ENCODE measurements at regions not wholly inside any gene's neighbourhood (a gene's known extent, or its start where the extent isn't known, plus 50 kb on each side); places are given as distances from the start of the nearest gene placed in this dataset.

- no peaks in the 10 kb centered on the region for H3K4me1 Mint-ChIP-seq
- H3K4me3 Mint-ChIP-seq = no peak overlapping the region
Observed at GRCh38 chr19:30167206-30167868, 204.8 kb upstream of the ZNF536 start.

GRCh38 chr19:30167976-30168635, 204.1 kb upstream of the ZNF536 start:
- H3K27ac Mint-ChIP-seq = no peak overlapping the region
- TF ChIP-seq CTCF (IDR thresholded peaks at IDR 0.05) = no peak

More at GRCh38 chr19:30167206-30167868, 204.8 kb upstream of the ZNF536 start:
- Mint-ChIP-seq H3K9me3 (no peaks in the 10 kb centered on the region), H3K27me3 (ENCODE audit: low read depth, poor library complexity) (peaks cover 3% of the 10 kb centered on the region), H3K27ac (no peak overlapping the region), H3K36me3 (ENCODE audit: low read depth) (no peaks in the 10 kb centered on the region)
- DNase-seq = no peak
- no peak for TF ChIP-seq CTCF (IDR thresholded peaks at IDR 0.05)

GRCh38 chr19:30168760-30169159, 203.4 kb upstream of the ZNF536 start:
- TF ChIP-seq CTCF (IDR thresholded peaks at IDR 0.05) = no peak
- H3K4me1 Mint-ChIP-seq = no peaks in the 10 kb centered on the region
- no peak overlapping the region for H3K4me3 Mint-ChIP-seq
- no peak for DNase-seq
- no peak overlapping the region for H3K27ac Mint-ChIP-seq
- H3K27me3 Mint-ChIP-seq (ENCODE audit: low read depth, poor library complexity) = peaks cover 4% of the 10 kb centered on the region
- no peaks in the 10 kb centered on the region for H3K9me3 Mint-ChIP-seq
- H3K36me3 Mint-ChIP-seq (ENCODE audit: low read depth) = no peaks in the 10 kb centered on the region

More at GRCh38 chr19:30167976-30168635, 204.1 kb upstream of the ZNF536 start:
- Mint-ChIP-seq H3K9me3 (no peaks in the 10 kb centered on the region), H3K4me3 (no peak overlapping the region), H3K27me3 (ENCODE audit: low read depth, poor library complexity) (peaks cover 3% of the 10 kb centered on the region), H3K36me3 (ENCODE audit: low read depth) (no peaks in the 10 kb centered on the region), H3K4me1 (no peaks in the 10 kb centered on the region)
- DNase-seq = no peak

- H3K4me3 Mint-ChIP-seq = no peak overlapping the region
- peaks cover 3% of the 10 kb centered on the region for H3K27me3 Mint-ChIP-seq (ENCODE audit: low read depth, poor library complexity)
- no peak overlapping the region for H3K27ac Mint-ChIP-seq
- no peaks in the 10 kb centered on the region for H3K4me1 Mint-ChIP-seq
- no peaks in the 10 kb centered on the region for H3K36me3 Mint-ChIP-seq (ENCODE audit: low read depth)
- H3K9me3 Mint-ChIP-seq = no peaks in the 10 kb centered on the region
- DNase-seq = no peak
- TF ChIP-seq CTCF (IDR thresholded peaks at IDR 0.05) = no peak
Observed at GRCh38 chr19:30169196-30169900, 202.8 kb upstream of the ZNF536 start.

- Mint-ChIP-seq H3K27me3 (ENCODE audit: low read depth, poor library complexity) (peaks cover 8% of the 10 kb centered on the region), H3K9me3 (no peaks in the 10 kb centered on the region), H3K36me3 (ENCODE audit: low read depth) (no peaks in the 10 kb centered on the region), H3K4me3 (no peak overlapping the region), H3K4me1 (no peaks in the 10 kb centered on the region), H3K27ac (no peak overlapping the region)
- TF ChIP-seq CTCF (IDR thresholded peaks at IDR 0.05) = no peak
- no peak for DNase-seq
Observed at GRCh38 chr19:30170081-30170480, 202.1 kb upstream of the ZNF536 start.
